ENCODE measurements at regions not wholly inside any gene's neighbourhood (a gene's known extent, or its start where the extent isn't known, plus 50 kb on each side); places are given as distances from the start of the nearest gene placed in this dataset.

- DNase-seq (ENCODE audit: low read depth, low spot score) (no peak), ATAC-seq (no peak), FAIRE-seq (no peak)
- no peaks in the 10 kb centered on the region; the same call in 2 of the 3 replicates for H3K9me3 ChIP-seq (replicated peaks; ENCODE audit: control insufficient read depth, insufficient read depth, low read length)
- no peak overlapping the region for H3K9ac ChIP-seq (ENCODE audit: control insufficient read depth, insufficient read depth, low read length)
- ChIA-PET RAD21 (ENCODE audit: unreplicated experiment) (no interaction called here), SMC1A (ENCODE audit: uncharacterized antibody, unreplicated experiment) (no interaction called here), POLR2A (no interaction called here), CTCF (no interaction called here)
- no peak overlapping the region for H3K27ac ChIP-seq (ENCODE audit: control insufficient read depth, insufficient read depth)
- no peak overlapping the region for H3K4me3 ChIP-seq
- intact Hi-C loops (cut with micrococcal nuclease; ENCODE audit: unreplicated experiment) = no loop called here
- no peak overlapping the region for H2AFZ ChIP-seq (ENCODE audit: control insufficient read depth, low read depth, low read length)
- no peaks in the 10 kb centered on the region for H3K36me3 ChIP-seq (ENCODE audit: control insufficient read depth in 2 of 2, insufficient read depth in 2 of 2, low read length in 1 of 2)
- no peaks in the 10 kb centered on the region for H3K79me2 ChIP-seq (ENCODE audit: control insufficient read depth, insufficient read depth, low read length)
- no TSS peak for BruUV-seq (replicated peaks)
- no peaks in the 10 kb centered on the region for H4K20me1 ChIP-seq (ENCODE audit: control insufficient read depth, insufficient read depth)
- H3K4me2 ChIP-seq (ENCODE audit: control insufficient read depth, insufficient read depth) = no peak overlapping the region
- in situ Hi-C loops (cut with MboI) = no loop called here
- no peaks in the 10 kb centered on the region for H3K4me1 ChIP-seq (ENCODE audit: control insufficient read depth, insufficient read depth, low read length)
- H3K27me3 ChIP-seq (replicated peaks in 1 of 2; ENCODE audit: control insufficient read depth in 2 of 2, insufficient read depth in 2 of 2, low read length in 1 of 2) = no peaks in the 10 kb centered on the region; a peak in 2 of 4 replicates
- TF ChIP-seq PAX5 (IDR thresholded peaks at IDR 0.05; ENCODE audit: borderline replicate concordance, low read depth, low read length) (0 out of 2 replicates have a peak, but pooled peaks have one; percentile 14), RBBP5 (conservative IDR thresholded peaks at IDR 0.05) (no peak), POU2F2 (IDR thresholded peaks at IDR 0.05; ENCODE audit: borderline replicate concordance, low read depth, low read length) (no peak)
- 39% methylated on average over 17 of the region's 17 CpGs for WGBS (ENCODE audit: insufficient coverage, insufficient replicate concordance, low lambda C conversion rate, missing lambda C conversion rate)
Measured at GRCh38 chr2:240211598-240212424, 71.4 kb upstream of the OTOS start.

GRCh38 chr2:240212425-240213225 lies 72.2 kb upstream of the OTOS start:
- Histone ChIP-seq H3K36me3 (ENCODE audit: control insufficient read depth in 2 of 2, insufficient read depth in 2 of 2, low read length in 1 of 2) (no peaks in the 10 kb centered on the region), H2AFZ (ENCODE audit: control insufficient read depth, low read depth, low read length) (no peak overlapping the region), H3K4me1 (ENCODE audit: control insufficient read depth, insufficient read depth, low read length) (no peaks in the 10 kb centered on the region), H3K27me3 (replicated peaks in 1 of 2; ENCODE audit: control insufficient read depth in 2 of 2, insufficient read depth in 2 of 2, low read length in 1 of 2) (no peaks in the 10 kb centered on the region; a peak in 2 of 4 replicates), H3K27ac (ENCODE audit: control insufficient read depth, insufficient read depth) (no peak overlapping the region), H3K4me3 (no peak overlapping the region), H3K79me2 (ENCODE audit: control insufficient read depth, insufficient read depth, low read length) (no peaks in the 10 kb centered on the region), H4K20me1 (ENCODE audit: control insufficient read depth, insufficient read depth) (no peaks in the 10 kb centered on the region), H3K9ac (ENCODE audit: control insufficient read depth, insufficient read depth, low read length) (no peak overlapping the region), H3K4me2 (ENCODE audit: control insufficient read depth, insufficient read depth) (no peak overlapping the region), H3K9me3 (replicated peaks; ENCODE audit: control insufficient read depth, insufficient read depth, low read length) (no peaks in the 10 kb centered on the region; the same call in 2 of the 3 replicates)
- in situ Hi-C loops (cut with MboI) (no loop called here), intact Hi-C loops (cut with micrococcal nuclease; ENCODE audit: unreplicated experiment) (no loop called here)
- POLR2A ChIA-PET = no interaction called here
- FAIRE-seq (no peak), DNase-seq (ENCODE audit: low read depth, low spot score) (no peak), ATAC-seq (no peak)
- CTCF ChIA-PET = no interaction called here
- no TSS peak for BruUV-seq (replicated peaks)
- RAD21 ChIA-PET (ENCODE audit: unreplicated experiment) = no interaction called here
- SMC1A ChIA-PET (ENCODE audit: uncharacterized antibody, unreplicated experiment) = no interaction called here
- WGBS (ENCODE audit: insufficient coverage, insufficient replicate concordance, low lambda C conversion rate, missing lambda C conversion rate) = 12% methylated on average over 17 of the region's 17 CpGs
- no peak for TF ChIP-seq TARDBP (IDR thresholded peaks at IDR 0.05; ENCODE audit: borderline replicate concordance)
- TF ChIP-seq PAX8 (IDR thresholded peaks at IDR 0.05) = no peak
- no peak for TF ChIP-seq CEBPZ (IDR thresholded peaks at IDR 0.05; ENCODE audit: low read depth, low read length)
- TF ChIP-seq MEF2B (IDR thresholded peaks at IDR 0.05; ENCODE audit: partially characterized antibody, poor library complexity, severe bottlenecking) = no peak

Data from GM12878 (cell line).